GM12892 (cell line): ENCODE measurements at regions not wholly inside any gene's neighbourhood (a gene's known extent, or its start where the extent isn't known, plus 50 kb on each side); places are given as distances from the start of the nearest gene placed in this dataset.

ENCODE experiments used
- POLR2A ChIP-seq: IDR thresholded peaks from 2 replicates; pipeline ENCODE4 v1.6.1; 2011; ENCODE audit warnings: low read depth, low read length, control low read depth
- POLR2AphosphoS5 ChIP-seq: IDR thresholded peaks from 2 replicates; pipeline ENCODE4 v1.6.1; 2011; ENCODE audit warnings: low read depth, low read length, control low read depth
- TAF1 ChIP-seq: IDR thresholded peaks from 2 replicates; pipeline ENCODE4 v1.6.1; 2011; ENCODE audit warnings: low read depth, mild to moderate bottlenecking, control low read depth, low read length, borderline replicate concordance

GRCh38 chr2:2941205-2941604, 436.4 kb downstream of the EIPR1 start:
- TF ChIP-seq POLR2A (no peak), TAF1 (no peak), POLR2AphosphoS5 (no peak)
